ENCODE measurements at regions not wholly inside any gene's neighbourhood (a gene's known extent, or its start where the extent isn't known, plus 50 kb on each side); places are given as distances from the start of the nearest gene placed in this dataset.

GRCh38 chr9:105191508-105192121, 52.8 kb upstream of the SLC44A1 start:
- FAIRE-seq: no peak
- no peak for DNase-seq (ENCODE audit: low spot score)

- DNase-seq (ENCODE audit: low spot score) (no peak), FAIRE-seq (no peak)
Observed at GRCh38 chr9:105193560-105193959, 50.9 kb upstream of the SLC44A1 start.

- FAIRE-seq (no peak), DNase-seq (ENCODE audit: low spot score) (no peak)
Observed at GRCh38 chr9:105194234-105194633, 50.2 kb upstream of the SLC44A1 start.
